Lower lobe of right lung (tissue), 2 donors: ENCODE measurements at regions not wholly inside any gene's neighbourhood (a gene's known extent, or its start where the extent isn't known, plus 50 kb on each side); places are given as distances from the start of the nearest gene placed in this dataset.
"Not testable (repeated sequence)": the region's sequence is repeated elsewhere in the genome, so short reads cannot be mapped to it uniquely, and the experiment has no call there.

Experiments used
- ATAC-seq, 2 donors: fragments of 200-7000 bp; cut with Tn5 transposase; one replicate each; pipeline ENCODE4 v1.9.1; 2020 to 2022; ENCODE audit warnings: mild to moderate bottlenecking in 2 of 2, moderate library complexity in 2 of 2
- DNase-seq: peaks from one replicate; pipeline ENCODE4 v3.0.0-alpha.2; 2020
- H3K27ac ChIP-seq: fragments of 200-600 bp; one replicate; pipeline ENCODE4 v1.8.0; 2022
- H3K27me3 ChIP-seq: fragments of 200-600 bp; one replicate; pipeline ENCODE4 v1.8.0; 2022; ENCODE audit warnings: low read depth
- H3K36me3 ChIP-seq: fragments of 200-600 bp; one replicate; pipeline ENCODE4 v1.8.0; 2022; ENCODE audit warnings: mild to moderate bottlenecking
- H3K4me1 ChIP-seq: fragments of 200-600 bp; one replicate; pipeline ENCODE4 v1.8.0; 2022
- H3K4me3 ChIP-seq: fragments of 200-600 bp; one replicate; pipeline ENCODE4 v1.8.0; 2022; ENCODE audit warnings: mild to moderate bottlenecking
- H3K9me3 ChIP-seq: fragments of 200-600 bp; one replicate; pipeline ENCODE4 v1.8.0; 2022
- intact Hi-C: fragments of 100-400 bp; cut with DNase I; formaldehyde crosslinking; loops from one replicate; pipeline ENCODE4 v1.11.0; 2022
- TF ChIP-seq, protein P1 (sequence below): fragments of 200-600 bp; IDR thresholded peaks from one replicate; pipeline ENCODE4 v1.8.0; 2022; ENCODE audit warnings: antibody characterized with exemption, mild to moderate bottlenecking
- donor health status: DM: no; HTN: yes; CAD: no; lungs with severe emphysema.

DNA sequence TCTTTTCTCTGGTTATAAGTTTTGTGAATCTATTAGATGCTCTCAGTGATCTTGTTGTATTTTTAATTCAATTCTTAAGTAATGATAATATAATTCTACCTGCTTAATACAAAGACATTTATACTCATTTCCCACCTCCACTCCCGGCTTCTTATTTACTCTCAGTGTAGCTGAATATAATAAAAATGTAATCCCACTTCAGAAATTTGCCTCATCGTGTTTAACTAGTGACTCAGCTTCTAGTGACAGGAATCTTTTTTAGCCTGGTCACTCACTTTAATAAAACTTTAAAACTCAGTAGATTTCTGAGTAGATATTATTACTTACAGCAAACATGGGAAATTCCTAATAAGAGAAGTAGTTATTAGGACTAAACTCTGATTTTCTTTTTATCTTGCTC is 1506.2 kb upstream of the LRRTM3 start:
- ATAC-seq: no peak
- Histone ChIP-seq H3K27ac (no peak overlapping the region), H3K4me1 (no peaks in the 10 kb centered on the region), H3K4me3 (no peak overlapping the region), H3K36me3 (no peaks in the 10 kb centered on the region), H3K9me3 (no peaks in the 10 kb centered on the region), H3K27me3 (no peaks in the 10 kb centered on the region)
- DNase-seq: no peak
- TF ChIP-seq, protein P1, sequence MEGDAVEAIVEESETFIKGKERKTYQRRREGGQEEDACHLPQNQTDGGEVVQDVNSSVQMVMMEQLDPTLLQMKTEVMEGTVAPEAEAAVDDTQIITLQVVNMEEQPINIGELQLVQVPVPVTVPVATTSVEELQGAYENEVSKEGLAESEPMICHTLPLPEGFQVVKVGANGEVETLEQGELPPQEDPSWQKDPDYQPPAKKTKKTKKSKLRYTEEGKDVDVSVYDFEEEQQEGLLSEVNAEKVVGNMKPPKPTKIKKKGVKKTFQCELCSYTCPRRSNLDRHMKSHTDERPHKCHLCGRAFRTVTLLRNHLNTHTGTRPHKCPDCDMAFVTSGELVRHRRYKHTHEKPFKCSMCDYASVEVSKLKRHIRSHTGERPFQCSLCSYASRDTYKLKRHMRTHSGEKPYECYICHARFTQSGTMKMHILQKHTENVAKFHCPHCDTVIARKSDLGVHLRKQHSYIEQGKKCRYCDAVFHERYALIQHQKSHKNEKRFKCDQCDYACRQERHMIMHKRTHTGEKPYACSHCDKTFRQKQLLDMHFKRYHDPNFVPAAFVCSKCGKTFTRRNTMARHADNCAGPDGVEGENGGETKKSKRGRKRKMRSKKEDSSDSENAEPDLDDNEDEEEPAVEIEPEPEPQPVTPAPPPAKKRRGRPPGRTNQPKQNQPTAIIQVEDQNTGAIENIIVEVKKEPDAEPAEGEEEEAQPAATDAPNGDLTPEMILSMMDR: no peak
- intact Hi-C loops: no loop called here

DNA sequence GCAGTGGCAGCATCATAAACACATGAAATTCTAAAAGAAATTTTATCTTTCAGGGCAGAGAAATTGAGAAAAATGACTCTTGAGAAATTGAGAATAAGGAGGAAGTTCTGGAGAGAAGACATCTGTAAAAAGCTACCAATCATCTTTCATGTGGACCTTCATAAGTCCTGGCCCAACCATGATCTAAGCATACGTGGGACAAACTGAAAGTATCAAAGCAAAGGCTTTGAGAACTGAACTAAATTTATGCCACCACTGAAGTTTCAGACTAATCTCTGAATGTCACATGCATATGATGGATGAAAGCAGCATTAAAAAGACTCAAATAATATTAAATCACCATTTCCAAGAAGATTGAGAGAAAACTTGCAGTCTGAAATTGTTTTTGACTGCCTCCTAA is 1502.8 kb upstream of the LRRTM3 start:
- no peaks in the 10 kb centered on the region for H3K27me3 ChIP-seq
- no peak overlapping the region for H3K4me3 ChIP-seq
- TF ChIP-seq, protein P1: no peak
- intact Hi-C loops: no loop called here
- DNase-seq (no peak), ATAC-seq (no peak)
- H3K9me3 ChIP-seq: no peaks in the 10 kb centered on the region
- H3K4me1 ChIP-seq: no peaks in the 10 kb centered on the region
- no peak overlapping the region for H3K27ac ChIP-seq
- no peaks in the 10 kb centered on the region for H3K36me3 ChIP-seq

DNA sequence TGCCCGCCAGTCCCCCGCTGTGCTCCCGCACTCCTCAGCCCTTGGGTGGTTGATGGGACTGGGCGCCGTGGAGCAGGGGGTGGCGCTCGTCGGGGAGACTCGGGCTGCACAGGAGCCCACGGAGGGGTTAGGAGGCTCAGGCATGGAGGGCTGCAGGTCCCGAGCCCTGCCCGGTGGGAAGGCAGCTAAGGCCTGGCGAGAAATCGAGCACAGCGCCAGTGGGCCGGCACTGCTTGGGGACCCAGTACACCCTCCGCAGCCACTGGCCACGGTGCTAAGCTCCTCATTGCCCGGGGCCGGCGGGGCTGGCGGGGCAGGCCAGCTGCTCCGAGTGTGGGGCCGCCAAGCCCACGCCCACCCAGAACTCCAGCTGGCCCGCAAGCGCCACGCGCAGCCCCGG is 1496.5 kb upstream of the LRRTM3 start:
- H3K9me3 ChIP-seq, H3K36me3 ChIP-seq, H3K4me1 ChIP-seq, H3K4me3 ChIP-seq, H3K27ac ChIP-seq, H3K27me3 ChIP-seq, ATAC-seq, DNase-seq, intact Hi-C loops: not testable (repeated sequence)

DNA sequence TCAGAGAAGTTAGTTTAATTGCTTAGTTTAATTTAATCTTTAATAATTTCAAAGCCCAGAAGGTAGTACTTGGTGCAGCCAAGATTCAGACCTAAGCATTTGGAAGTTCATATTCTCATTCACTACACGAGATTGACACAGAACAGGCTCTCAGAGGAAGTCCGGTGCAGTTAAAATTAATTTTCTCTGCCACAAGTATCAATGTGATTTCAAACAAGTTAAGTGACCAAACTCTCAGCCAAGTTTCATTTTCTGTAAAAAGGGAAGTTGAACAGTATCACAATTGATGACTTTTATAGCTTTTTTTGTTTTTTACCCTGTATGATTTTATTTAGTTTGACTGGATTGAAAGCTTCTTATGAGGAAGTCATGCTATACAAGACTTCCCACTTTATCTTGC is 1494.9 kb upstream of the LRRTM3 start:
- ATAC-seq (no peak), DNase-seq (no peak)
- Histone ChIP-seq H3K9me3 (no peaks in the 10 kb centered on the region), H3K27me3 (no peaks in the 10 kb centered on the region), H3K27ac (no peak overlapping the region), H3K4me1 (no peaks in the 10 kb centered on the region), H3K36me3 (no peaks in the 10 kb centered on the region), H3K4me3 (no peak overlapping the region)
- TF ChIP-seq, protein P1: no peak
- intact Hi-C loops: no loop called here

GRCh38 chr10:65470986-65471385 is 1454.8 kb upstream of the LRRTM3 start:
- no peak overlapping the region for H3K27ac ChIP-seq
- H3K9me3 ChIP-seq: no peaks in the 10 kb centered on the region
- TF ChIP-seq, protein P1: no peak
- DNase-seq: no peak
- ATAC-seq: no peak
- H3K27me3 ChIP-seq: no peaks in the 10 kb centered on the region
- H3K4me3 ChIP-seq: no peak overlapping the region
- H3K4me1 ChIP-seq: no peaks in the 10 kb centered on the region
- no peaks in the 10 kb centered on the region for H3K36me3 ChIP-seq
- intact Hi-C loops: no loop called here

- TF ChIP-seq, protein P1: no peak
- intact Hi-C loops: no loop called here
- H3K27me3 ChIP-seq: no peaks in the 10 kb centered on the region
These were observed 1443.0 kb upstream of the LRRTM3 start for GRCh38 chr10:65482848-65483247.

More at GRCh38 chr10:65482848-65483247, 1443.0 kb upstream of the LRRTM3 start:
- Histone ChIP-seq H3K36me3 (no peaks in the 10 kb centered on the region), H3K9me3 (no peaks in the 10 kb centered on the region), H3K4me1 (no peaks in the 10 kb centered on the region), H3K27ac (no peak overlapping the region), H3K4me3 (no peak overlapping the region)
- ATAC-seq (no peak), DNase-seq (no peak)
